T-cell (primary cell): ENCODE measurements at regions not wholly inside any gene's neighbourhood (a gene's known extent, or its start where the extent isn't known, plus 50 kb on each side); places are given as distances from the start of the nearest gene placed in this dataset.

Experiments used
- ATAC-seq, 4 experiments: fragments of 200-7000 bp in 3 of 4; fragments of 150-1000 bp in 1 of 4; cut with Tn5 transposase; replicated peaks in 1 of 4; 1 replicate in 3 of 4; 2 replicates in 1 of 4; pipeline ENCODE4 v1.10.0; 2021; ENCODE audit warnings: moderate library complexity in 3 of 4, mild to moderate bottlenecking in 2 of 4, moderate number of reproducible peaks in 1 of 4
- CTCF ChIA-PET, 2 donors: fragments of 300-600 bp; sonication (Branson Sonifier 250); formaldehyde crosslinking; loops; one replicate each; lab custom pipeline; 2022; ENCODE audit warnings: antibody characterized with exemption in 2 of 2; lab: Charles Lee
- POLR2A ChIA-PET, 2 donors: fragments of 300-600 bp; sonication (Branson Sonifier 250); formaldehyde crosslinking; loops; one replicate each; lab custom pipeline; 2022; ENCODE audit warnings: antibody characterized with exemption in 2 of 2; lab: Charles Lee
- DNase-seq, 35 experiments: peaks; one replicate each; pipeline versions ENCODE4 v3.0.0 to v3.0.0-alpha.2; 2013 to 2023
- H3K27ac ChIP-seq: one replicate; pipeline ENCODE4 v1.5.1; 2013; ENCODE audit warnings: low read length
- H3K27me3 ChIP-seq, 2 experiments: replicated peaks in 1 of 2; 1 replicate in 1 of 2; 2 replicates in 1 of 2; pipeline versions ENCODE4 v1.6.1 to v1.7.0; 2013; ENCODE audit warnings: low read length in 1 of 2, mixed read lengths in 1 of 2; ENCODE audit not compliant: control insufficient read depth in 2 of 2, insufficient read depth in 2 of 2; ENCODE audit errors: extremely low read depth in 1 of 2
- H3K36me3 ChIP-seq, 2 donors: 1 replicate in 1 of 2; 2 replicates in 1 of 2; pipeline versions ENCODE4 v1.6.1 to v1.7.0; 2013; ENCODE audit warnings: low read length in 1 of 2; ENCODE audit not compliant: control insufficient read depth in 2 of 2, insufficient read depth in 1 of 2; ENCODE audit errors: extremely low read depth in 1 of 2
- H3K4me1 ChIP-seq, 2 experiments: 1 replicate in 1 of 2; 2 replicates in 1 of 2; pipeline versions ENCODE4 v1.6.1 to v1.7.0; 2013; ENCODE audit warnings: low read length in 2 of 2, mixed read lengths in 1 of 2; ENCODE audit not compliant: insufficient read depth in 2 of 2, control insufficient read depth in 1 of 2; ENCODE audit errors: extremely low read depth in 1 of 2
- H3K4me3 ChIP-seq, 2 donors: 1 replicate in 1 of 2; 2 replicates in 1 of 2; pipeline versions ENCODE4 v1.5.1 to v1.7.0; 2013; ENCODE audit warnings: mild to moderate bottlenecking in 2 of 2, low read length in 1 of 2, moderate library complexity in 1 of 2; ENCODE audit not compliant: control insufficient read depth in 1 of 2; ENCODE audit errors: extremely low read depth in 1 of 2
- H3K9me3 ChIP-seq: 2 replicates; pipeline ENCODE4 v1.7.0; 2013
- H3K27ac Mint-ChIP-seq, 2 donors: one replicate each; pipeline ENCODE4 v1.8.0; 2020 to 2021; ENCODE audit warnings: mild to moderate bottlenecking in 2 of 2, mixed read lengths in 2 of 2
- H3K27me3 Mint-ChIP-seq, 2 donors: one replicate each; pipeline ENCODE4 v1.8.0; 2021 to 2022; ENCODE audit warnings: mixed read lengths in 2 of 2
- H3K36me3 Mint-ChIP-seq: one replicate; pipeline ENCODE4 v1.8.0; 2021; ENCODE audit warnings: mixed read lengths
- H3K4me1 Mint-ChIP-seq, 3 donors: one replicate each; pipeline ENCODE4 v1.8.0; 2020 to 2022; ENCODE audit warnings: mixed read lengths in 3 of 3, mild to moderate bottlenecking in 1 of 3
- H3K4me3 Mint-ChIP-seq, 3 donors: one replicate each; pipeline ENCODE4 v1.8.0; 2020 to 2022; ENCODE audit warnings: mild to moderate bottlenecking in 3 of 3, mixed read lengths in 3 of 3, moderate library complexity in 3 of 3
- H3K9me3 Mint-ChIP-seq, 3 donors: one replicate each; pipeline ENCODE4 v1.8.0; 2020 to 2022; ENCODE audit warnings: mixed read lengths in 3 of 3
- WGBS: methylation state at CpG from one replicate; pipeline ENCODE4 v1.1.5; 2013; ENCODE audit warnings: missing lambda C conversion rate; ENCODE audit not compliant: insufficient coverage; 5-methylcytosine and 5-hydroxymethylcytosine counted together

DNA sequence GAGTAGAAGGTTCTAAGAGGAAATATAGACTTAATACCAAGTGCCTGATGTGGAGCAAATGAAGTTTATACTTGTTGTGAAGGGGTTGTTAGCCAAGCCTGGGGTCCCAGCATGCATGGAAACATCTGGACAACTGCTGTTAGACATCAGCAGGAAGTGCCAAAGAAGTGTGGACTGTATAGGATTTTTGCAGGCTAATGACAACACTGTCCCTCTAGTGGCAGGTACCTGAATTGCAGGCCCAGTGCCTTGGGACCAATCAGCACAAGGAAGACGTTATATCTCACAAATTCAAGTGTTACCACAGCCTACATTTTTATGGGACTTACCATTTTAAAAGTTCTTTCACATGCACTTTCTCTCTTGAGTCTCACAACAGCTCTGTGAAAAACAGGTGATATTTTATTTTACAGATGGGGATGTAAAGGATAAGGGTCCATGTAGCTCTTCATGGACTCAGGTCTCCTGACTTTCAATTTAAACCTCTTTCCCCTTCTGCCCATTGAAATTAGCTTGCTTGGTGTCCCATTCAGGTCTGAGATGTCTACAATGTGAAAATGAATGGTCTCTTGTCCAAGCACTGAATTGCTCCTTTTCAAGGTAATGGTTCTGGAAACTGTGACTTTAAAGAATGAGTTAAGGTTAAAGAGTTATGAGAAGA, 89.0 kb upstream of the MAP1B start:
- Mint-ChIP-seq H3K27ac (no peak overlapping the region), H3K9me3 (no peaks in the 10 kb centered on the region), H3K27me3 (peaks cover 27 to 32% of the 10 kb centered on the region in 2 donors), H3K4me3 (no peak overlapping the region), H3K4me1 (peaks cover 0 to 2% (median 0%) of the 10 kb centered on the region in 3 donors), H3K36me3 (no peaks in the 10 kb centered on the region)
- DNase-seq (peak in 31 of 35 experiments; percentile 3 to 64 (median 30)), ATAC-seq (no peak)
- POLR2A ChIA-PET: no interaction called here
- no peak overlapping the region for H3K27ac ChIP-seq
- WGBS: no CpG with 5 or more reads among the region's 1 CpG
- no peaks in the 10 kb centered on the region for H3K36me3 ChIP-seq
- H3K4me1 ChIP-seq: no peaks in the 10 kb centered on the region
- no peaks in the 10 kb centered on the region for H3K9me3 ChIP-seq
- peaks cover 0 to 25% of the 10 kb centered on the region in 2 experiments for H3K27me3 ChIP-seq
- CTCF ChIA-PET: interaction anchor here in 1 of 2 donors (1.7 kb wide), 1 partner anchor 9 kb away, joined by 5 read pairs; no protein-coding TSS in a partner anchor
- no peak overlapping the region for H3K4me3 ChIP-seq

DNA sequence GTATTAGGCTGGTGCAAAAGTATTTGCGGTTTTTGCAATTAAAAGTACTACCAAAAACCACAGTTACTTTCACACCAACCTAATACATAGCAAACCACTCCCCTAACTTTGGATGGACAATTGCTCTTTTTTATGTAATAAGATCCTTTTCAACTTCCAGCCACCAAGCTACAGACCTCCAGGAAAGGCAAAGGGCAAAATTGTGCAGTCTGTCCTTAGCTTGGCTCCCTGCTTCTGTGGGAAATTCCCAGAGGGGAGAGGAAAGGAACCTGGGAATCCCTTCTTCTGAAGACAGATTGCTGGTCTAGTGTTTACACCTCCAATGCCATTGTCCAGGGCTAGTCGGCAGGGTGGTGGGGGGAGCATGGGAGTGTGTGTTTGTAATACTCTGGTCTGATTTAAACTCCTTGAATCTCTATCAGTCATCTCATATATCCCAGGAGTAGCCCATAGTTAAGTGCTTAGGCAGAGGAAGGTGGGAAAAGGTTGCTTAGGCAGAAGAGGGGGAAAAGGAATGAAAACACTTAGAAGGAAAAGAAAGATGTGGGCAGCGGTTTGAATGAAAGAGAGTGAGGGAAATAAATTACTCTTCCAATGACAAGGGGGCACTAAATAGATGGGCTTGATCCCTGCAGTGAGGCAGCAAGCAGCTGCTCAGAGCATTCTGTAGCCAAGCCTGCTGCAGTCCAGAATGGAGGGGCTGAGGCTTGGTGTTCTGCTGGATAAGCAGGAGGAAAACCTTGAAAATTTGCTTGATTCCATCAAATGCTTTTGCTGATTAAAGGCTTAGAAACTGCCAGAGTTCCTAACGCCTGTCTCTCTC, 86.9 kb upstream of the MAP1B start:
- ChIA-PET POLR2A (no interaction called here), CTCF (no interaction called here)
- peaks cover 0 to 18% of the 10 kb centered on the region in 2 experiments for H3K27me3 ChIP-seq
- peaks cover 21 to 34% of the 10 kb centered on the region in 2 donors for H3K27me3 Mint-ChIP-seq
- 43% methylated on average over 1 of the region's 4 CpGs for WGBS
- H3K36me3 ChIP-seq: no peaks in the 10 kb centered on the region
- H3K4me1 ChIP-seq: no peaks in the 10 kb centered on the region
- DNase-seq (no peak), ATAC-seq (no peak)
- peaks cover 0 to 1% (median 0%) of the 10 kb centered on the region in 3 donors for H3K4me1 Mint-ChIP-seq
- H3K9me3 ChIP-seq: no peaks in the 10 kb centered on the region
- H3K27ac ChIP-seq: no peak overlapping the region
- no peak overlapping the region for H3K4me3 Mint-ChIP-seq
- H3K4me3 ChIP-seq: no peak overlapping the region
- no peak overlapping the region for H3K27ac Mint-ChIP-seq
- peaks cover 0 to 7% (median 0%) of the 10 kb centered on the region in 3 donors for H3K9me3 Mint-ChIP-seq
- H3K36me3 Mint-ChIP-seq: no peaks in the 10 kb centered on the region

DNA sequence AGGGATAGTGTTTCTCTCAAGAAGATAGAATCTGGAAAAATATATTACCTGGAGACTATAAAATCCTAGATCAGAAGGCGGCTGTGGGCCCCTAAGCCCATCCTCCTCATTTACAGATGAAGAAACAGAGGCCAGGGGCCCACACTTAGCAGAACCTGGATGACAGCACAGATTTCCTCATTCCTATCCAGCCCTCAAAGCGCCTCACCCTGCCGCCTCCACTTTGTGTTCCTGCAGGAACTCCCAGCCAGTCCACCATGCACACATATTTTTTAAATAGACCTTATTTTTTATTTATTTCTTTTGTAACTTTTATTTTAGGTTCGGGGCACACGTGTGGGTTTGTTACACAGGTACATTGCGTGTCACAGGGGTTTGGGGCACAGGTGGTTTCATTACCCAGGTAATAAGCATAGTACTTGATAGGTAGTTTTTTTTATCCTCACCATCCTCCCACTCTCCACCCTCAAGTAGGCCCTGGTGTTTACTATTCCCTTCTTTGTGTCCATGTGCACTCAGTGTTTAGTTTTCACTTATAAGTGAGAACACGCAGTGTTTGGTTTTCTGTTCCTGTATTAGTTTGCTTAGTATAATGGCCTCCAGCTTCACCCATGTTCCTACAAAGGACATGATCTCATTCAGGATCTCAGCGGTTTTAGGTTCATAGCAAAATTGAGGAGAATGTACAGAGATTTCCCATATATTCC, 85.5 kb upstream of the MAP1B start:
- Histone ChIP-seq H3K4me1 (no peaks in the 10 kb centered on the region), H3K4me3 (no peak overlapping the region), H3K36me3 (no peaks in the 10 kb centered on the region), H3K9me3 (no peaks in the 10 kb centered on the region), H3K27ac (no peak overlapping the region), H3K27me3 (peaks cover 0 to 18% of the 10 kb centered on the region in 2 experiments)
- ATAC-seq (no peak), DNase-seq (no peak)
- CTCF ChIA-PET: no interaction called here
- H3K4me1 Mint-ChIP-seq: no peaks in the 10 kb centered on the region
- H3K27ac Mint-ChIP-seq: no peak overlapping the region
- H3K4me3 Mint-ChIP-seq: no peak overlapping the region
- peaks cover 0 to 7% (median 0%) of the 10 kb centered on the region in 3 donors for H3K9me3 Mint-ChIP-seq
- POLR2A ChIA-PET: no interaction called here
- H3K27me3 Mint-ChIP-seq: peaks cover 21 to 32% of the 10 kb centered on the region in 2 donors
- WGBS: 100% methylated on average over 1 of the region's 8 CpGs
- no peaks in the 10 kb centered on the region for H3K36me3 Mint-ChIP-seq

DNA sequence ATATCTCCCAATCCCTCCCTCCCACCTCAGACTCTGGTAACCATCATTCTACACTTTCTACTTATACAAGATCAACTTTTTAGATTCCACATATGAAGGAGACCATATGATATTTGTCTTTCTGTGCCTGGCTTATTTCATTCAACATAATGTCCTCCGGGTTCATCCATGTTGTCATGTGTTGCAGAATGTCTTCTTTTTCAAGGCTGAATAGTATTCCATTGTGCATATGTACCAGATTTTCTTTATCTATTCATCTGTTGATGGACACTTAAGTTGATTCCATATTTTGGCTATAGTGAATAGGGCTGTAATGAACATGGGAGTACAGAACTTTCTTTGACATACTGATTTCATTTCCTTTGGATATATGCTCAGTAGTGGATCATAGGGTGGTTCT, 78.9 kb upstream of the MAP1B start:
- no peaks in the 10 kb centered on the region for H3K4me1 ChIP-seq
- peaks cover 11 to 16% of the 10 kb centered on the region in 2 donors for H3K27me3 Mint-ChIP-seq
- no peak overlapping the region for H3K27ac ChIP-seq
- no peaks in the 10 kb centered on the region for H3K4me1 Mint-ChIP-seq
- WGBS: no CpG with 5 or more reads among the region's 1 CpG
- H3K4me3 ChIP-seq: no peak overlapping the region
- no peaks in the 10 kb centered on the region for H3K36me3 Mint-ChIP-seq
- no peaks in the 10 kb centered on the region for H3K9me3 ChIP-seq
- H3K27me3 ChIP-seq: peaks cover 0 to 2% of the 10 kb centered on the region in 2 experiments
- peaks cover 0 to 20% (median 4%) of the 10 kb centered on the region in 3 donors for H3K9me3 Mint-ChIP-seq
- no peak overlapping the region for H3K27ac Mint-ChIP-seq
- POLR2A ChIA-PET: no interaction called here
- H3K4me3 Mint-ChIP-seq: no peak overlapping the region
- DNase-seq (no peak), ATAC-seq (no peak)
- H3K36me3 ChIP-seq: no peaks in the 10 kb centered on the region
- CTCF ChIA-PET: no interaction called here

DNA sequence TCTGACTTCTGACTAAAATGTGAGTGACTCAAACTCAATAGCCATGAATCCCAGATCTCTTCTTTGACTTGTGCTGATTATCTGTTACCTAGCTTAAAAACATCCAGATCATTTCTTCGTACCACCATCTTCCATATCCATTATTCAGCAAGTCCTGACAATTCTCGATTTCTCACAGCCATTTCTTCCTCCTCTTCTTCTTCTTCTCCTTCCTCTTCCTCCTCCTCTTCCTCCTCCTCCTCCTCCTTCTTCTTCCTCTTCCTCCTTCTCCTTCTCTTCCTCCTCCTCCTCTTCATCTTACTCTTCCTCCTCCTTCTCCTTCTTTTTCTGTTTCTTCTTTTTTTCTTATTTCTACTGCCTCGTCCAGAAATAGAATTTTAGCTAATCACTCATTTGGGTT, 77.0 kb upstream of the MAP1B start:
- Mint-ChIP-seq H3K27ac (no peak overlapping the region), H3K27me3 (peaks cover 11 to 22% of the 10 kb centered on the region in 2 donors), H3K9me3 (peaks cover 0 to 13% (median 4%) of the 10 kb centered on the region in 3 donors), H3K4me3 (no peak overlapping the region), H3K4me1 (no peaks in the 10 kb centered on the region), H3K36me3 (no peaks in the 10 kb centered on the region)
- H3K9me3 ChIP-seq: no peaks in the 10 kb centered on the region
- ATAC-seq (no peak), DNase-seq (no peak)
- no peak overlapping the region for H3K27ac ChIP-seq
- CTCF ChIA-PET: no interaction called here
- WGBS: 76% methylated on average over 3 of the region's 3 CpGs
- no peak overlapping the region for H3K4me3 ChIP-seq
- H3K4me1 ChIP-seq: no peaks in the 10 kb centered on the region
- POLR2A ChIA-PET: no interaction called here
- no peaks in the 10 kb centered on the region for H3K36me3 ChIP-seq
- H3K27me3 ChIP-seq: peaks cover 0 to 11% of the 10 kb centered on the region in 2 experiments

DNA sequence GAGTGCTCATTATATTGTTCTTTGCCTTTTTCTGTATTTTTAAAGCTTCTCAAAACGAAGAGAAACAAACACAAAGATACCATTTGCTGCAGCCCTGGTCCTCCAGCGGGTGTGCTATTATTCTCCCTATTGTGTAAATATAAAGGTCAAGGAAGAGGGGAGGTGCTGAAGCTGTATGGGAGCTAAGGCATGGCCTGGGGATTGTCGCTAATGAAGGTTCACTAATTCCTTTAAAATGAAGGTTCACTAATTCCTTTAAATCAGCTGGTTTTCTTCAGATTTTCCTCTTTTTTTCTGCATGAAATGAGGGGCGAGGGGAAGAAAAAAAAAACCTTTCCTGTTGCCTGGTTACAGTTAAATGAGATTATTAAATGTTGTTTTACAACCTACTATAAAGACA, 74.5 kb upstream of the MAP1B start:
- CTCF ChIA-PET: no interaction called here
- Mint-ChIP-seq H3K27ac (no peak overlapping the region), H3K4me1 (no peaks in the 10 kb centered on the region), H3K36me3 (no peaks in the 10 kb centered on the region), H3K27me3 (peaks cover 17 to 28% of the 10 kb centered on the region in 2 donors), H3K4me3 (no peak overlapping the region), H3K9me3 (peaks cover 0 to 13% (median 4%) of the 10 kb centered on the region in 3 donors)
- ATAC-seq (no peak), DNase-seq (no peak)
- H3K36me3 ChIP-seq: no peaks in the 10 kb centered on the region
- no peaks in the 10 kb centered on the region for H3K9me3 ChIP-seq
- no peak overlapping the region for H3K4me3 ChIP-seq
- no CpG with 5 or more reads among the region's 4 CpGs for WGBS
- H3K27ac ChIP-seq: no peak overlapping the region
- H3K4me1 ChIP-seq: no peaks in the 10 kb centered on the region
- H3K27me3 ChIP-seq: peaks cover 0 to 11% of the 10 kb centered on the region in 2 experiments
- POLR2A ChIA-PET: no interaction called here
